Hepatocyte (in vitro differentiated cells): ENCODE measurements at regions not wholly inside any gene's neighbourhood (a gene's known extent, or its start where the extent isn't known, plus 50 kb on each side); places are given as distances from the start of the nearest gene placed in this dataset.

Source experiments
- CTCF ChIP-seq: fragments of 200-600 bp; sonication (generic); IDR thresholded peaks from 2 replicates; pipeline ENCODE4 v1.5.1; 2016; ENCODE audit warnings: antibody characterized with exemption, mild to moderate bottlenecking; ENCODE audit not compliant: poor library complexity
- EZH2 ChIP-seq: fragments of 200-600 bp; sonication (generic); IDR thresholded peaks from 2 replicates; pipeline ENCODE4 v1.6.1; 2016; ENCODE audit warnings: antibody characterized with exemption, mild to moderate bottlenecking, borderline replicate concordance
- EZH2phosphoT487 ChIP-seq: fragments of 200-600 bp; sonication (generic); IDR thresholded peaks from one replicate; pipeline ENCODE4 v1.6.1; 2018; ENCODE audit warnings: antibody characterized with exemption, mild to moderate bottlenecking, low read depth, moderate library complexity; ENCODE audit not compliant: unreplicated experiment, severe bottlenecking

GRCh38 chr15:67927501-67928168 lies 87.8 kb upstream of the RNU6-1 start:
- no peak for TF ChIP-seq EZH2phosphoT487
- TF ChIP-seq CTCF: no peak
- no peak for TF ChIP-seq EZH2
